Erythroblast (primary cell): ENCODE measurements at regions not wholly inside any gene's neighbourhood (a gene's known extent, or its start where the extent isn't known, plus 50 kb on each side); places are given as distances from the start of the nearest gene placed in this dataset.

ENCODE experiments used
- GATA1 ChIP-seq: IDR thresholded peaks from 2 replicates; pipeline ENCODE4 v1.6.1; 2011; ENCODE audit warnings: low read depth, mild to moderate bottlenecking, control low read depth, low read length, moderate library complexity
- POLR2A ChIP-seq: IDR thresholded peaks from 2 replicates; pipeline ENCODE4 v1.6.1; 2011; ENCODE audit warnings: mild to moderate bottlenecking, low read length

DNA sequence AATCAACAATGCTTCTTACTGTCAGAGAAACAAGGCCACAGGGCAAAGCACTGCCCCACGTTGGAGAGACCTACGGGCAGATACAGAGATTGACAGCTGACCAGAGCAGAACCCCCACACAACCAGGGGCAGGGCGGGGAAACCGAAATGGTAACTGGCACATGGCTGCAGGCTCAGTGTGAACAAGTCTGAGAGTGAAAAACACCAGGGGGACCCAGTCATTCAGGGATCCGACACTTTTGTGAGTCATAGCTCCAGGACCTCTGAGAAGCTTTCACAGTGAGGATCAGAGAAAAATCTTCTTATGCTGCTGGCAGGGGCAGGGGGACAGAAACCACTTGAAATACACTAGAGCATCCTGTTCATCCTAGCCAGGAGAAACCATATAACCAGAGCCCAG is 254.2 kb downstream of the C6orf118 start:
- no peak for TF ChIP-seq POLR2A
- no peak for TF ChIP-seq GATA1
